Breast epithelium (tissue), 4 donors: ENCODE measurements at regions not wholly inside any gene's neighbourhood (a gene's known extent, or its start where the extent isn't known, plus 50 kb on each side); places are given as distances from the start of the nearest gene placed in this dataset.
"Not testable (repeated sequence)": the region's sequence is repeated elsewhere in the genome, so short reads cannot be mapped to it uniquely, and the experiment has no call there.

Source experiments
- DNase-seq, 2 donors: peaks; one replicate each; pipeline ENCODE4 v3.0.0-alpha.2; 2019; ENCODE audit warnings: low spot score in 2 of 2
- H3K27ac ChIP-seq, 2 donors: fragments of 200-600 bp; sonication (generic) in 1 of 2; one replicate each; pipeline ENCODE4 v1.5.1; 2016 to 2019; ENCODE audit warnings: mild to moderate bottlenecking in 1 of 2
- H3K27me3 ChIP-seq, 2 donors: fragments of 200-600 bp; sonication (generic) in 1 of 2; one replicate each; pipeline versions ENCODE4 v1.5.1 to v1.6.0; 2017 to 2019; ENCODE audit warnings: control low read depth in 1 of 2, mild to moderate bottlenecking in 1 of 2
- H3K36me3 ChIP-seq: fragments of 200-600 bp; one replicate; pipeline ENCODE4 v1.5.1; 2019
- H3K4me1 ChIP-seq, 2 donors: fragments of 200-600 bp; sonication (generic); one replicate each; pipeline ENCODE4 v1.5.1; 2016 to 2019; ENCODE audit warnings: control low read depth in 1 of 2
- H3K4me3 ChIP-seq, 3 donors: fragments of 200-600 bp; sonication (generic); 1 replicate in 2 of 3; 2 replicates in 1 of 3; pipeline ENCODE4 v1.5.1; 2016 to 2019; ENCODE audit warnings: mild to moderate bottlenecking in 3 of 3, moderate library complexity in 2 of 3
- H3K9me3 ChIP-seq, 2 donors: fragments of 200-600 bp; sonication (generic) in 1 of 2; one replicate each; pipeline ENCODE4 v1.5.1; 2016 to 2019; ENCODE audit warnings: control low read depth in 1 of 2
- CTCF ChIP-seq, 3 donors: fragments of 450-650 bp; IDR thresholded peaks; one replicate each; pipeline ENCODE4 v1.5.1; 2016 to 2017; ENCODE audit warnings: antibody characterized with exemption in 3 of 3, mild to moderate bottlenecking in 3 of 3, moderate library complexity in 3 of 3
- intact Hi-C: fragments of 100-400 bp; cut with DNase I; formaldehyde crosslinking; loops from one replicate; pipeline ENCODE4 v1.15.1; 2023; ENCODE audit warnings: low total_unique reads

- H3K4me3 ChIP-seq, H3K27ac ChIP-seq, DNase-seq, intact Hi-C loops, H3K27me3 ChIP-seq, H3K4me1 ChIP-seq, H3K36me3 ChIP-seq, H3K9me3 ChIP-seq: not testable (repeated sequence)
Observed at GRCh38 chr22:16911340-16911739, 86.1 kb upstream of the XKR3 start.

DNA sequence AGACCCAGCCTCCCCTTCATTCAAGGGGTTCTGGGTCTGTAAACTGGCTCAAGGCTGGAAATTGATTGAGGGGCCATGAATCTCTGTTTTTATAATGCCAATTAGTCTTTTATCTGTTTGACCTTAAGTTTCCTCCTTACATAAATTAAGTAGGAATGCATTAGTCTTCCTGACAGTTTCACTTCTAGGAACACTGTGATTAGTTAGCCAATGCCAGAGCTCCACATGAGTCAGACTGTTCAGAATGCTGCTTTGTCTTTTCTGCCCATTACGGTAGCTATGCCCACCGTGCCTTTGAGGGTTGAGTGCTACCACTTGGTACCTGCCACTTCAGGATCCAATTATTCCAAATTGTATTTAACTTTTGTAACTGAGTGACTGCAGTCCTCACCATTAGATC is 76.8 kb upstream of the XKR3 start:
- H3K9me3 ChIP-seq, H3K36me3 ChIP-seq, H3K27me3 ChIP-seq, H3K27ac ChIP-seq, DNase-seq, H3K4me1 ChIP-seq, intact Hi-C loops, H3K4me3 ChIP-seq: not testable (repeated sequence)

- H3K27ac ChIP-seq, DNase-seq, intact Hi-C loops, H3K27me3 ChIP-seq, H3K4me1 ChIP-seq, H3K36me3 ChIP-seq, H3K9me3 ChIP-seq, H3K4me3 ChIP-seq: not testable (repeated sequence)
Observed at GRCh38 chr22:16901579-16901978, 76.4 kb upstream of the XKR3 start.

GRCh38 chr22:16899358-16899757 is 74.1 kb upstream of the XKR3 start:
- H3K27ac ChIP-seq, intact Hi-C loops, H3K4me1 ChIP-seq, H3K36me3 ChIP-seq, H3K9me3 ChIP-seq, H3K4me3 ChIP-seq, DNase-seq, H3K27me3 ChIP-seq: not testable (repeated sequence)

GRCh38 chr22:16897365-16897764 is 72.2 kb upstream of the XKR3 start:
- intact Hi-C loops, DNase-seq, H3K4me1 ChIP-seq: not testable (repeated sequence)

DNA sequence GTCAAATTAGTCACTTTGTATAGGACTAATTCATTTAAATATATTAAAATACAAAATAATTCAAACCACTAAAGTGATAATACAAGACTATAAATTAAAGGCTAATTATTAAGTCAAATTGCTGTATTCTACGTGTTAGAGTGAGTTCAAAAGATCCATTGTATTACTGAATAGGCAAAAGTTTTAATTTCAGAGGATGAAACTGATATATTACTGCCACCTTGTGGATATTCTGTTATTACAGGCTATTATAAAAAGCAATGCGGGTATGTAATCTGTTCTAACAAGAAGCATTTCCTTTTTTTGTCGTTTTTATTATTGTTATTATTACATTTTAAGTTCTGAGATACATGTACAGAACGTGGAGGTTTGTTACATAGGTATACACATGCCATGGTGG is 66.7 kb upstream of the XKR3 start:
- H3K36me3 ChIP-seq, H3K9me3 ChIP-seq, H3K4me3 ChIP-seq, H3K27me3 ChIP-seq, H3K4me1 ChIP-seq, DNase-seq, H3K27ac ChIP-seq, intact Hi-C loops: not testable (repeated sequence)
- TF ChIP-seq CTCF (IDR thresholded peaks at IDR 0.05), result peak in 2 of 3 donors; percentile 51 to 56

More at GRCh38 chr22:16897365-16897764, 72.2 kb upstream of the XKR3 start:
- not testable (repeated sequence) for H3K4me3 ChIP-seq, H3K9me3 ChIP-seq, H3K36me3 ChIP-seq, H3K27ac ChIP-seq, H3K27me3 ChIP-seq

- intact Hi-C loops, H3K9me3 ChIP-seq, H3K4me3 ChIP-seq, H3K27ac ChIP-seq, DNase-seq, H3K36me3 ChIP-seq, H3K27me3 ChIP-seq, H3K4me1 ChIP-seq: not testable (repeated sequence)
Observed at GRCh38 chr22:16876339-16876738, 51.1 kb upstream of the XKR3 start.
